Left renal pelvis (tissue), 4 donors: ENCODE measurements at regions not wholly inside any gene's neighbourhood (a gene's known extent, or its start where the extent isn't known, plus 50 kb on each side); places are given as distances from the start of the nearest gene placed in this dataset.
"Not testable (repeated sequence)": the region's sequence is repeated elsewhere in the genome, so short reads cannot be mapped to it uniquely, and the experiment has no call there.

Experiments used
- DNase-seq, 4 donors: peaks; one replicate each; pipeline ENCODE4 v3.0.0-alpha.2; 2013; ENCODE audit warnings: low read depth in 4 of 4, low spot score in 3 of 4

- DNase-seq: no peak
Observed at GRCh38 chr2:180555391-180555965, 424.9 kb upstream of the UBE2E3 start.

GRCh38 chr2:180554330-180554729 lies 426.1 kb upstream of the UBE2E3 start:
- DNase-seq: no peak

- DNase-seq: no peak
Observed at GRCh38 chr2:180553094-180553715, 427.2 kb upstream of the UBE2E3 start.

- DNase-seq: no peak
Observed at GRCh38 chr2:180542511-180542910, 437.9 kb upstream of the UBE2E3 start.

- DNase-seq: no peak
Observed at GRCh38 chr2:180540761-180541160, 439.6 kb upstream of the UBE2E3 start.

- DNase-seq: no peak
Observed at GRCh38 chr2:180539541-180539940, 440.9 kb upstream of the UBE2E3 start.

- no peak for DNase-seq
Observed at GRCh38 chr2:180535289-180535688, 445.1 kb upstream of the UBE2E3 start.

- not testable (repeated sequence) for DNase-seq
Observed at GRCh38 chr2:180531787-180532186, 448.6 kb upstream of the UBE2E3 start.

- no peak for DNase-seq
Observed at GRCh38 chr2:180524499-180524898, 455.9 kb upstream of the UBE2E3 start.

- DNase-seq: no peak
Observed at GRCh38 chr2:180523621-180524340, 456.6 kb upstream of the UBE2E3 start.

- no peak for DNase-seq
Observed at GRCh38 chr2:180520921-180521581, 459.4 kb upstream of the UBE2E3 start.

GRCh38 chr2:180520206-180520605 lies 460.2 kb upstream of the UBE2E3 start:
- DNase-seq: no peak

- no peak for DNase-seq
Observed at GRCh38 chr2:180519276-180519675, 461.1 kb upstream of the UBE2E3 start.

- DNase-seq: no peak
Observed at GRCh38 chr2:180516232-180516631, 464.2 kb upstream of the UBE2E3 start.

GRCh38 chr2:180513389-180513788 lies 467.0 kb upstream of the UBE2E3 start:
- DNase-seq: no peak

- DNase-seq: no peak
Observed at GRCh38 chr2:180508458-180508857, 471.9 kb upstream of the UBE2E3 start.

- no peak for DNase-seq
Observed at GRCh38 chr2:180507028-180507427, 473.4 kb upstream of the UBE2E3 start.

- DNase-seq: no peak
Observed at GRCh38 chr2:180505203-180505602, 475.2 kb upstream of the UBE2E3 start.

GRCh38 chr2:180497621-180498152 lies 482.7 kb upstream of the UBE2E3 start:
- DNase-seq: no peak

- DNase-seq: no peak
Observed at GRCh38 chr2:180495606-180496005, 484.8 kb upstream of the UBE2E3 start.

- no peak for DNase-seq
Observed at GRCh38 chr2:180494286-180494685, 486.1 kb upstream of the UBE2E3 start.
